ENCODE measurements at regions not wholly inside any gene's neighbourhood (a gene's known extent, or its start where the extent isn't known, plus 50 kb on each side); places are given as distances from the start of the nearest gene placed in this dataset.

- H3K27me3 ChIP-seq (ENCODE audit: control insufficient read depth, insufficient read depth, low read length) = no peaks in the 10 kb centered on the region
- H3K27ac Mint-ChIP-seq = no peak overlapping the region
- H3K4me1 ChIP-seq (ENCODE audit: control insufficient read depth, insufficient read depth, low read length) = no peaks in the 10 kb centered on the region
- no peaks in the 10 kb centered on the region for H3K36me3 ChIP-seq (ENCODE audit: control insufficient read depth, insufficient read depth, low read length)
- 87% methylated on average over 14 of the region's 14 CpGs for WGBS (ENCODE audit: insufficient coverage)
- no peaks in the 10 kb centered on the region for H3K36me3 Mint-ChIP-seq
- no peak for DNase-seq
- no peaks in the 10 kb centered on the region for H3K9me3 Mint-ChIP-seq
- H3K27ac ChIP-seq (ENCODE audit: low read length) = no peak overlapping the region
- H3K4me1 Mint-ChIP-seq = no peaks in the 10 kb centered on the region
- no peaks in the 10 kb centered on the region for H3K9me3 ChIP-seq (ENCODE audit: control insufficient read depth, insufficient read depth, low read length)
- no peak overlapping the region for H3K4me3 ChIP-seq (ENCODE audit: low read length)
- no peak overlapping the region for H3K4me3 Mint-ChIP-seq
- H3K27me3 Mint-ChIP-seq (ENCODE audit: low read depth in 2 of 2) = peaks cover 0 to 6% of the 10 kb centered on the region in 2 donors
- intact Hi-C loops (cut with micrococcal nuclease) = no loop called here
- no peak for TF ChIP-seq CTCF (IDR thresholded peaks at IDR 0.05)
- no peak for ATAC-seq
Observed at GRCh38 chr1:2961661-2962060, 59.6 kb upstream of the ACTRT2 start.

GRCh38 chr1:2962061-2962460 is 59.2 kb upstream of the ACTRT2 start:
- H3K9me3 Mint-ChIP-seq = no peaks in the 10 kb centered on the region
- no peak overlapping the region for H3K27ac ChIP-seq (ENCODE audit: low read length)
- H3K4me3 ChIP-seq (ENCODE audit: low read length) = no peak overlapping the region
- H3K4me1 Mint-ChIP-seq = no peaks in the 10 kb centered on the region
- intact Hi-C loops (cut with micrococcal nuclease) = no loop called here
- H3K9me3 ChIP-seq (ENCODE audit: control insufficient read depth, insufficient read depth, low read length) = no peaks in the 10 kb centered on the region
- H3K36me3 Mint-ChIP-seq = no peaks in the 10 kb centered on the region
- no peak overlapping the region for H3K4me3 Mint-ChIP-seq
- DNase-seq = no peak
- H3K27ac Mint-ChIP-seq = no peak overlapping the region
- WGBS (ENCODE audit: insufficient coverage) = 85% methylated on average over 11 of the region's 11 CpGs
- no peaks in the 10 kb centered on the region for H3K27me3 ChIP-seq (ENCODE audit: control insufficient read depth, insufficient read depth, low read length)
- no peaks in the 10 kb centered on the region for H3K4me1 ChIP-seq (ENCODE audit: control insufficient read depth, insufficient read depth, low read length)
- H3K27me3 Mint-ChIP-seq (ENCODE audit: low read depth in 2 of 2) = peaks cover 0 to 6% of the 10 kb centered on the region in 2 donors
- no peak for ATAC-seq
- no peaks in the 10 kb centered on the region for H3K36me3 ChIP-seq (ENCODE audit: control insufficient read depth, insufficient read depth, low read length)
- no peak for TF ChIP-seq CTCF (IDR thresholded peaks at IDR 0.05)

GRCh38 chr1:2962541-2962940 is 58.7 kb upstream of the ACTRT2 start:
- Mint-ChIP-seq H3K4me3 (no peak overlapping the region), H3K36me3 (no peaks in the 10 kb centered on the region), H3K4me1 (no peaks in the 10 kb centered on the region), H3K27me3 (ENCODE audit: low read depth in 2 of 2) (peaks cover 0 to 6% of the 10 kb centered on the region in 2 donors), H3K9me3 (no peaks in the 10 kb centered on the region), H3K27ac (no peak overlapping the region)
- Histone ChIP-seq H3K4me1 (ENCODE audit: control insufficient read depth, insufficient read depth, low read length) (no peaks in the 10 kb centered on the region), H3K4me3 (ENCODE audit: low read length) (no peak overlapping the region), H3K36me3 (ENCODE audit: control insufficient read depth, insufficient read depth, low read length) (no peaks in the 10 kb centered on the region), H3K9me3 (ENCODE audit: control insufficient read depth, insufficient read depth, low read length) (no peaks in the 10 kb centered on the region), H3K27me3 (ENCODE audit: control insufficient read depth, insufficient read depth, low read length) (no peaks in the 10 kb centered on the region), H3K27ac (ENCODE audit: low read length) (no peak overlapping the region)
- intact Hi-C loops (cut with micrococcal nuclease) = no loop called here
- ATAC-seq (no peak), DNase-seq (no peak)
- TF ChIP-seq CTCF (IDR thresholded peaks at IDR 0.05) = no peak
- WGBS (ENCODE audit: insufficient coverage) = 82% methylated on average over 8 of the region's 8 CpGs

GRCh38 chr1:2962946-2963345 is 58.3 kb upstream of the ACTRT2 start:
- no peaks in the 10 kb centered on the region for H3K4me1 Mint-ChIP-seq
- intact Hi-C loops (cut with micrococcal nuclease) = no loop called here
- H3K4me3 Mint-ChIP-seq = no peak overlapping the region
- no peaks in the 10 kb centered on the region for H3K36me3 Mint-ChIP-seq
- Histone ChIP-seq H3K36me3 (ENCODE audit: control insufficient read depth, insufficient read depth, low read length) (no peaks in the 10 kb centered on the region), H3K9me3 (ENCODE audit: control insufficient read depth, insufficient read depth, low read length) (no peaks in the 10 kb centered on the region), H3K4me1 (ENCODE audit: control insufficient read depth, insufficient read depth, low read length) (no peaks in the 10 kb centered on the region), H3K27ac (ENCODE audit: low read length) (no peak overlapping the region), H3K27me3 (ENCODE audit: control insufficient read depth, insufficient read depth, low read length) (no peaks in the 10 kb centered on the region), H3K4me3 (ENCODE audit: low read length) (no peak overlapping the region)
- ATAC-seq (no peak), DNase-seq (no peak)
- H3K27me3 Mint-ChIP-seq (ENCODE audit: low read depth in 2 of 2) = peaks cover 0 to 6% of the 10 kb centered on the region in 2 donors
- no peak for TF ChIP-seq CTCF (IDR thresholded peaks at IDR 0.05)
- H3K9me3 Mint-ChIP-seq = no peaks in the 10 kb centered on the region
- H3K27ac Mint-ChIP-seq = no peak overlapping the region
- 94% methylated on average over 12 of the region's 13 CpGs for WGBS (ENCODE audit: insufficient coverage)

All from natural killer cell (primary cell).